ENCODE measurements at regions not wholly inside any gene's neighbourhood (a gene's known extent, or its start where the extent isn't known, plus 50 kb on each side); places are given as distances from the start of the nearest gene placed in this dataset.

DNA sequence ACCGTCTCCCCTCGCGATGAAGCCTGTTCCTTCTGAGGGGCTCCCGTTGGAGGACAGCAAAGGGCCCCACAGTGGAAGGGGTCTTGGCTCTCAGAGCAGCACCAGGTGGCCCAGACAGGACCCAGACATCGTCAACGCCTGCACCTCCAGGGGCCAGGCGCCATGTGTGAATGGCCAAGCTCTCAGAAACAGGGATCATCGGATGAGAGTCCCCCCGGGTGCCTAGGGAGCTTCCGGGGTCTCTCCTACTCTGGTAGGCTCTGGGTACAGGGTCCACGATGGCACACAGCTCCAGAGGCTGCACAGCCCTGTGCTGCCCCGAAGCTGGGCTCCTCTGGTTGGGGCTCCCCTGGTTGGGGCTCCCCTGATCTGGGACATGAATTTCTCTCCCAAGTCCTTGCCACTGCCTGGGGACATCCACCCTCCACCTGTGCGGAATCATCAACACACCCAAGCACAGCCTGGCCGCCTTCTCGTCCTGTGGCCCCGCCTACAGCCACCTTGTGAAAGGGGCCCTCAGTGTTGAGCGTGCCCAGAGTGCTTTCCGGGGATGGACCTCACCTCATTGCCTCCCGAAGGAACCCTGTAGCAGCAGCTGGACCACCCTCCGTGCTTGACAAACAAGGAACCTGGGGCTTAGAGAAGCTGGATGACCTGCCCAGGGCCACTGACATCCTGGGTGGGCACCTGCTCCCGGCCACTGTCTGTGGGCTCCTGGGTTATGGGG lies 929.0 kb downstream of the BRD1 start:
- TF ChIP-seq CTCF (IDR thresholded peaks at IDR 0.05; ENCODE audit: borderline replicate concordance, insufficient read depth, low read depth, low read length) = no peak
- no peak overlapping the region for H3K4me3 ChIP-seq (ENCODE audit: low read depth, low read length)

- TF ChIP-seq CTCF (IDR thresholded peaks at IDR 0.05; ENCODE audit: borderline replicate concordance, insufficient read depth, low read depth, low read length) = no peak
- no peak overlapping the region for H3K4me3 ChIP-seq (ENCODE audit: low read depth, low read length)
Observed at GRCh38 chr22:48897645-48898370, 929.9 kb downstream of the BRD1 start.

DNA sequence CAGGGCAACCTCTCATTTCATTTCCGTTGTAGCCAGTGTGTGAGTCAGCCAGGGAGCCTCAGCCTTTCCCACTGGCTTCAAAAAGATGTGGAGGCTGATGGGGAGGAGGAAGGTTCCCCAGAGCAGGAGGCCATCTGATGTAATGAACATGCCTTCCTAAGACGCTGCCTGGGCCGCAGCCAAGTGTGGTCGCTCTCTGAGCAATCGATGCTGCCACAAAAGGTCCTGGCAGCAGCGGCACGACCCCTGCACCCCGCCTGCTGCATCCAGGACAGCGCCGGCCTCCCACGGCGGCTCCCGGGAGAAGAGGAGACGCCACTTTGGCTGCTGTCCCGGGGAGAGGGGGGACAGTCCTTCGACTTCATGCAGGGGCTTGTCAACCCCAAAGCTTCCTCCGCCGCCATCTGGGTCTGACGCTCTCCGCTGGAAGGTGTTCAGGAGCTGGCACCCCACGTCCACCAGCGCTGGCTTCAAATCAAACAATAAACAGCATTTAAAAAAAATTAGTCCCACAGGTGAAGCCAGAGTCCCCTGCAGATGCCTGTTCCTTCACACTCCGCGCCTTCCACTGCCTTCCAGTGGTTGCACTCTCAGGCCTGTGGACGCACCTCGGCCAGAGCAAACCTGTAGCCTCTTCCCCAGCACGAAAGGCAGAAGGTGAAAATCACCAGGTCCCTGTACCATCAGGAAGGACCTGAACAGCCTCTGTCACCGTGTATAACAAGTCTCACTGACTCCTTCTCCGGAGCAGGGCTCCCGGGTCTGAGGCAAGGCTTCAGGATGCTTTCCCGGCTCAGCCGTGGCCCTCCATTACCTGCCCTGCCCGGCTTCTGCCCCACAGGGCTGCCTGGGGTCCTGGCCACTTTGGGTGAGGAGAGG lies 930.7 kb downstream of the BRD1 start:
- no peak for TF ChIP-seq CTCF (IDR thresholded peaks at IDR 0.05; ENCODE audit: borderline replicate concordance, insufficient read depth, low read depth, low read length)
- H3K4me3 ChIP-seq (ENCODE audit: low read depth, low read length) = no peak overlapping the region

DNA sequence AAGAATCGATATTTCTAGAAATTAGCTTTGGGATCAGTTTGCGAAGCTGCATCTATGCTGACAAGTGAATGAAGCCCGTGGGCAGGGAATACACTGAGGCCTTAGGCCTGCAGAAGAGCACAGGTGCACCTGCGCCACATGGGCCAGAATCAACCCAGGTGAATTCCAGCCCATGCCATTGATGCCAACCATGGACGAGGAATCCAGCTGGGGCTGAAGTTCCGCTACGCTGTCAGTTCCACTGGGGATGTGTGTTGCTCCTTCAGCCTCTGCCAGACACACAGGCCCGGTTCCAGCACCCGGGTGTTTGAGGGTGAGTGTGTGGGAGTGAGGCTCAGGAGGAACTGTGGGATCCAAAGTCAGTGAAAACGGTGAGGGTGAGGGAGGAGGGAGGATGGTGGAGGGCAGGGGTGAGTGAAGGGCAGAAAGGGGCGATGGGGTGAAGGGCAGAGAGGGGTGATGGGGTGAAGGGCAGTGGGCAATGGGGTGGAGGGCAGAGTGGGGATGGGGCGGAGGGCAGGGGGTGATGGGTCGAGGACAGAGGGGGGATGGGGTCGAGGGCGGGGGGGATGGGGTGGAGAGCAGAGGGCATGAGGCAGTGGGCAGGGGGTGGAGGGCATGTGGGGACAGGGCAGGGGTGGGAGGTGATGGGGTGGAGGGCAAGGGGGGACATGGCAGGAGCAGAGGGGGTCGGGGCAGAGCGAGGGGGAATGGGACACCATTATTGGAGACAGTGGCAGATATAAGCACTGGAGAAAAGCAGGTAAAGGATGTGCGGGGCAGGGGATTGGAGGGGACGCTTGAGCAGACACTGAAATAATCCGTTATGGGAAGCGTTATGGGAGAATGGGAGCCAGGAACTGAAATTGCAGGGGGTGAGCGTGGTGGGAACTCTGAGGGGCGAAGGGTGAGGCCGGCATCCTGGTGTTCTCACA lies 931.6 kb downstream of the BRD1 start:
- no peak overlapping the region for H3K4me3 ChIP-seq (ENCODE audit: low read depth, low read length)
- no peak for TF ChIP-seq CTCF (IDR thresholded peaks at IDR 0.05; ENCODE audit: borderline replicate concordance, insufficient read depth, low read depth, low read length)

- TF ChIP-seq CTCF (IDR thresholded peaks at IDR 0.05; ENCODE audit: borderline replicate concordance, insufficient read depth, low read depth, low read length) = no peak
Observed at GRCh38 chr22:48895336-48895735, 932.3 kb downstream of the BRD1 start.

GRCh38 chr22:48894804-48895250 lies 932.8 kb downstream of the BRD1 start:
- no peak for TF ChIP-seq CTCF (IDR thresholded peaks at IDR 0.05; ENCODE audit: borderline replicate concordance, insufficient read depth, low read depth, low read length)
- no peak overlapping the region for H3K4me3 ChIP-seq (ENCODE audit: low read depth, low read length)

More at GRCh38 chr22:48895336-48895735, 932.3 kb downstream of the BRD1 start:
- H3K4me3 ChIP-seq (ENCODE audit: low read depth, low read length) = no peak overlapping the region
